ENCODE measurements at regions not wholly inside any gene's neighbourhood (a gene's known extent, or its start where the extent isn't known, plus 50 kb on each side); places are given as distances from the start of the nearest gene placed in this dataset.
"Not testable (repeated sequence)": the region's sequence is repeated elsewhere in the genome, so short reads cannot be mapped to it uniquely, and the experiment has no call there.

GRCh38 chr4:128758314-128758922 is 51.1 kb upstream of the JADE1 start:
- DNase-seq = no peak

GRCh38 chr4:128757712-128758111 is 51.8 kb upstream of the JADE1 start:
- DNase-seq = no peak

- no peak for DNase-seq
Observed at GRCh38 chr4:128751354-128751753, 58.1 kb upstream of the JADE1 start.

- not testable (repeated sequence) for DNase-seq
Observed at GRCh38 chr4:128741748-128742147, 67.8 kb upstream of the JADE1 start.

- DNase-seq = no peak
Observed at GRCh38 chr4:128737098-128737513, 72.4 kb upstream of the JADE1 start.

GRCh38 chr4:128735714-128736113 is 73.8 kb upstream of the JADE1 start:
- DNase-seq = no peak

GRCh38 chr4:128728190-128728589 is 81.3 kb upstream of the JADE1 start:
- no peak for DNase-seq

GRCh38 chr4:128727658-128728057 is 81.8 kb upstream of the JADE1 start:
- DNase-seq = no peak

- no peak for DNase-seq
Observed at GRCh38 chr4:128725405-128726055, 84.0 kb upstream of the JADE1 start.

GRCh38 chr4:128722911-128723310 is 86.6 kb upstream of the JADE1 start:
- DNase-seq = no peak

GRCh38 chr4:128721896-128722295 is 87.6 kb upstream of the JADE1 start:
- DNase-seq = no peak

- DNase-seq = no peak
Observed at GRCh38 chr4:128720270-128720669, 89.2 kb upstream of the JADE1 start.

- no peak for DNase-seq
Observed at GRCh38 chr4:128718768-128719167, 90.7 kb upstream of the JADE1 start.

- DNase-seq = no peak
Observed at GRCh38 chr4:128716338-128716737, 93.2 kb upstream of the JADE1 start.

- no peak for DNase-seq
Observed at GRCh38 chr4:128715616-128716015, 93.9 kb upstream of the JADE1 start.

GRCh38 chr4:128711361-128711760 is 98.1 kb upstream of the JADE1 start:
- DNase-seq = no peak

- DNase-seq = no peak
Observed at GRCh38 chr4:128709268-128709667, 100.2 kb upstream of the JADE1 start.

- DNase-seq = no peak
Observed at GRCh38 chr4:128707864-128708263, 101.6 kb upstream of the JADE1 start.

GRCh38 chr4:128703948-128704347 is 105.6 kb upstream of the JADE1 start:
- no peak for DNase-seq

- no peak for DNase-seq
Observed at GRCh38 chr4:128700659-128701350, 108.7 kb upstream of the JADE1 start.

GRCh38 chr4:128698386-128698785 is 111.1 kb upstream of the JADE1 start:
- DNase-seq = no peak

- DNase-seq = no peak
Observed at GRCh38 chr4:128697323-128697722, 112.2 kb upstream of the JADE1 start.

GRCh38 chr4:128690011-128690410 is 119.5 kb upstream of the JADE1 start:
- DNase-seq = no peak

GRCh38 chr4:128688846-128689437 is 120.6 kb upstream of the JADE1 start:
- DNase-seq = no peak

All from NCI-H2171 (cell line).